ENCODE measurements at regions not wholly inside any gene's neighbourhood (a gene's known extent, or its start where the extent isn't known, plus 50 kb on each side); places are given as distances from the start of the nearest gene placed in this dataset.

DNA sequence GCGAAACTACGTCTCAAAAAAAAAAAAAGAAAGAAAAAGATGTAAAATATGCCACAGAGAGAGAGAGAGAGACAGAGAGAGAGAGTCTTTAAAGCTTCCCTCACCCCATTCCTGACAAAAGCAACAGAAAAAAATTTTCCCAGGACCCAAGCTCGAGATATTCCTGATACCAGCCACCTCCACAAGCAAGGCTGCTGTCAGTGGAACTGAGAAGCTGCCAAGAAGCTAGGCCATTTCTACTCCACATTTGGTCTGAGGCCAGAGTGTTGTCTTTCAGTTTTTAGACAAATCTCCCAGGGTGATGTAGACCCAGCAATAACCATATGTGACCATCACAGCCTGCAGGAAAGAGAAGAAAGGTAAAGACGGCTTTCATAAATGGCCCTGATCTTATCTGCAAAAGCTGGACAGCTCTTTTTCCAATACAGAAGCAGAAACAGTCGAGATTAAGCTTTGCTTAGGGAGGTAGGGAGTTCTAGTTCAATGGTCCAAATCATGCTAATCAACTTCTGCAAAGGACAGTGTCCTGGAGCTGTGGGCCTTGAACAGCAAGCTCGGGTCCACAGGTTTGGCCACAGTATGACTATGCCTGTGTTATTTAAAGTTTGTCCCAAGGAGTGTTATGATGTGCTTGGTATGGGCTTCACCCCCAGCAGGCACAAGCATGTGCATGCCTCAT, 130.3 kb upstream of the NUDT4 start:
- TF ChIP-seq, protein P1, sequence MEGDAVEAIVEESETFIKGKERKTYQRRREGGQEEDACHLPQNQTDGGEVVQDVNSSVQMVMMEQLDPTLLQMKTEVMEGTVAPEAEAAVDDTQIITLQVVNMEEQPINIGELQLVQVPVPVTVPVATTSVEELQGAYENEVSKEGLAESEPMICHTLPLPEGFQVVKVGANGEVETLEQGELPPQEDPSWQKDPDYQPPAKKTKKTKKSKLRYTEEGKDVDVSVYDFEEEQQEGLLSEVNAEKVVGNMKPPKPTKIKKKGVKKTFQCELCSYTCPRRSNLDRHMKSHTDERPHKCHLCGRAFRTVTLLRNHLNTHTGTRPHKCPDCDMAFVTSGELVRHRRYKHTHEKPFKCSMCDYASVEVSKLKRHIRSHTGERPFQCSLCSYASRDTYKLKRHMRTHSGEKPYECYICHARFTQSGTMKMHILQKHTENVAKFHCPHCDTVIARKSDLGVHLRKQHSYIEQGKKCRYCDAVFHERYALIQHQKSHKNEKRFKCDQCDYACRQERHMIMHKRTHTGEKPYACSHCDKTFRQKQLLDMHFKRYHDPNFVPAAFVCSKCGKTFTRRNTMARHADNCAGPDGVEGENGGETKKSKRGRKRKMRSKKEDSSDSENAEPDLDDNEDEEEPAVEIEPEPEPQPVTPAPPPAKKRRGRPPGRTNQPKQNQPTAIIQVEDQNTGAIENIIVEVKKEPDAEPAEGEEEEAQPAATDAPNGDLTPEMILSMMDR (IDR thresholded peaks at IDR 0.05): no peak
- no peak for TF ChIP-seq POLR2A (IDR thresholded peaks at IDR 0.05)

Data from ovary (tissue), 3 donors.